ENCODE measurements at regions not wholly inside any gene's neighbourhood (a gene's known extent, or its start where the extent isn't known, plus 50 kb on each side); places are given as distances from the start of the nearest gene placed in this dataset.

DNA sequence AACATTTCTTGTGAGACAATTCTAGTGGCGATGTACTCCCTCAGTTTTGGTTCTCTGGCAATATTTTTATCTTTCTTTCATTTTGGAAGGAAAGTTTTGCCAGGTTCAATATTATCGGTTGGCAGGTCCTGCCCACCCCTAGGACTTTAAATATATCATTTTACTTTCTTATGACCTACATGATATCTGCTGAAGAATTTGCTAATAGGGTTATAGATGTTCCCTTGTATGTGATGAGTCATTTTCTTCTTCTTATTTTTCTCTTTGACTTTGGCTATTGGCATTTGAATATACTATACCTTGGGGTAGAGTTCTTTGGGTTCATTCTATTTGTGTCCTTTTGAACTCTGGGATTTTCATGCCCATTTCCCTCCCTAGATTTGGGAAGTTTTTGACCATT lies 89.7 kb downstream of the GMNC start:
- intact Hi-C loops (cut with DNase I) = no loop called here
- H3K27ac ChIP-seq = no peak overlapping the region
- TF ChIP-seq, protein P1, sequence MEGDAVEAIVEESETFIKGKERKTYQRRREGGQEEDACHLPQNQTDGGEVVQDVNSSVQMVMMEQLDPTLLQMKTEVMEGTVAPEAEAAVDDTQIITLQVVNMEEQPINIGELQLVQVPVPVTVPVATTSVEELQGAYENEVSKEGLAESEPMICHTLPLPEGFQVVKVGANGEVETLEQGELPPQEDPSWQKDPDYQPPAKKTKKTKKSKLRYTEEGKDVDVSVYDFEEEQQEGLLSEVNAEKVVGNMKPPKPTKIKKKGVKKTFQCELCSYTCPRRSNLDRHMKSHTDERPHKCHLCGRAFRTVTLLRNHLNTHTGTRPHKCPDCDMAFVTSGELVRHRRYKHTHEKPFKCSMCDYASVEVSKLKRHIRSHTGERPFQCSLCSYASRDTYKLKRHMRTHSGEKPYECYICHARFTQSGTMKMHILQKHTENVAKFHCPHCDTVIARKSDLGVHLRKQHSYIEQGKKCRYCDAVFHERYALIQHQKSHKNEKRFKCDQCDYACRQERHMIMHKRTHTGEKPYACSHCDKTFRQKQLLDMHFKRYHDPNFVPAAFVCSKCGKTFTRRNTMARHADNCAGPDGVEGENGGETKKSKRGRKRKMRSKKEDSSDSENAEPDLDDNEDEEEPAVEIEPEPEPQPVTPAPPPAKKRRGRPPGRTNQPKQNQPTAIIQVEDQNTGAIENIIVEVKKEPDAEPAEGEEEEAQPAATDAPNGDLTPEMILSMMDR (IDR thresholded peaks at IDR 0.05) = no peak
- H3K4me1 ChIP-seq = no peaks in the 10 kb centered on the region
- DNase-seq (no peak), ATAC-seq (no peak)
- H3K36me3 ChIP-seq = no peaks in the 10 kb centered on the region
- H3K27me3 ChIP-seq (ENCODE audit: low read depth) = no peaks in the 10 kb centered on the region
- no peak overlapping the region for H3K4me3 ChIP-seq
- H3K9me3 ChIP-seq = peaks cover 9% of the 10 kb centered on the region

DNA sequence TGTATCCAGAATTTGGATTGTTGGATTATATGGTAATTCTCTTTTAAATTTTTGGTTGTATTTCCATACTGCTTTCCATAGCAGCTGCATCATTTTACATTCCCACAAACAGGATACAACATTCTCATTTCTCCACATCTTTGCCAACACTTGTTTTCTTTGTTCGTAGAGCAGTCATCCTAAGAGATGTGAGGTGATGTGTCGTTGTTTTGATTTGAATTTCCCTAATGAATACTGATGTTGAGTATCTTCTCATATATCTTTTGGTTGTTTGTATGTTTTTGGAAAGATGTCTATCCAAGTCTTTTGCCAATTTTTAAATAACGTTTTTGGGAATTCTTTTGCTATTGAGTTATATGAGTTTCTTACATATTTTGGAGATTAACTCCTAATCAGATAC lies 93.6 kb downstream of the GMNC start:
- TF ChIP-seq, protein P1 (IDR thresholded peaks at IDR 0.05) = no peak
- H3K36me3 ChIP-seq = no peaks in the 10 kb centered on the region
- DNase-seq = no peak
- no peak for ATAC-seq
- H3K27me3 ChIP-seq (ENCODE audit: low read depth) = no peaks in the 10 kb centered on the region
- H3K27ac ChIP-seq = no peak overlapping the region
- H3K4me1 ChIP-seq = no peaks in the 10 kb centered on the region
- H3K9me3 ChIP-seq = peaks cover 8% of the 10 kb centered on the region
- H3K4me3 ChIP-seq = no peak overlapping the region
- intact Hi-C loops (cut with DNase I) = no loop called here

DNA sequence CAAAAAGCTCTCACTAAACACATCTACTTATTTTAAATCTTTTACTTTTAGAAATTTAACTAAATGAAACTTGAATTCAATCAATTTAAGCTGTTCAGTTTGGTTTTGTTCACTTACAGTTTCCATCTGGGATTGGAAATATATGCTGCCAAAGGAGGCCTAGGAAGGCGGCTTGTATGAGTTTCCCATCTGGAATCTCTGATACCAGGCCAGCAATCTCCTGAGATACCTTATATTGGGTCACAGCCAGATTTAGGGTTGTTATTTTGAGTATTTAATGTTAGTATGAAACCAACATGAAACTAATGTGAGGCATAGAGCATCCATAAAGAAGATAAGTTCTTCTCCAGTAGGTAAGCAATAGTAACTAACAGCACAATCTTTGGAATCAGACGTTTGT lies 94.6 kb downstream of the GMNC start:
- Histone ChIP-seq H3K27ac (no peak overlapping the region), H3K9me3 (peaks cover 3% of the 10 kb centered on the region), H3K27me3 (ENCODE audit: low read depth) (no peaks in the 10 kb centered on the region), H3K4me3 (no peak overlapping the region), H3K4me1 (no peaks in the 10 kb centered on the region), H3K36me3 (no peaks in the 10 kb centered on the region)
- ATAC-seq (no peak), DNase-seq (no peak)
- intact Hi-C loops (cut with DNase I) = no loop called here
- TF ChIP-seq, protein P1 (IDR thresholded peaks at IDR 0.05) = no peak

DNA sequence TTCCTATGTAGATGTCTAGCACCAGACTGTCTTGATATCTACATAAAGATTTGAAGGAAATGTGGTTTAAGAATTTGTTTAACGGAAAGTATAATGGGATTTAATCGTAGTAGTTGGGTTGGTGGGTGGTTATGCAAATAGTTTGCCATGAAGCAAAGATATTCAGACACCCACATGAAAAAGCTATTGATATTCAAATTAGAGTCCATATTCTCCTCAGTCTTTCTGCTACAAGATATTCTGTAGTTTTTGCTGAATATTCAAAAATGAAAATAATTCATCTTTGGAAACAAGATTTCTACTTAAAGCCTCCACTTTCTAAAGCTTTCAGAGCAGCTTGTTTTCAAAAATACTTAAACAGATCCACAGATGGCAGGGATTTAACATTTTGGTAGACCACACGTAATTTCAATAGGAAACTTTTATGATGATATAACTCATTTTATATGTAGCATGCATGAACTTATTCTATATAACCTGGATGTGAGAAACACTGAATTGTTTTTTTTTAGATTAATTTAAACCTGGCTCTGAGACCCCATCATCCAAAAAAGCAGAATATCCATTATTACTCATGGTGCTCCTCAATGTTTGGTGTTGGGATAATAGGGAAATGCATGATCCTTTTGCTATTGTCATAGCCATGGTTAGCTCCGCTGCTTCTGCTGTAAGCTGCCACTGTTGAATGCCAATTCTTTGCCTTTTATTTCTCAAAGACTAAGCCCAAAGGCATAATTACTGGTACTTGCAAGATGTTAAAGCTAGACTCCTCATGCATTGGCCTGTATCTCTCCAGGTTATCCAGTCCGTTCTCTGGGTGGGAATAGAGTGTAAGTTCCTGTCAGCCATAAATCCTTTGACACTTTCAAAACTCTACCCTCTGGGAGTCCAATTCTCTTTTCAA lies 98.0 kb downstream of the GMNC start:
- Histone ChIP-seq H3K4me3 (no peak overlapping the region), H3K27me3 (ENCODE audit: low read depth) (no peaks in the 10 kb centered on the region), H3K36me3 (no peaks in the 10 kb centered on the region), H3K4me1 (no peaks in the 10 kb centered on the region), H3K9me3 (no peaks in the 10 kb centered on the region), H3K27ac (no peak overlapping the region)
- no peak for ATAC-seq
- DNase-seq = no peak
- intact Hi-C loops (cut with DNase I) = no loop called here
- TF ChIP-seq, protein P1 (IDR thresholded peaks at IDR 0.05) = no peak

DNA sequence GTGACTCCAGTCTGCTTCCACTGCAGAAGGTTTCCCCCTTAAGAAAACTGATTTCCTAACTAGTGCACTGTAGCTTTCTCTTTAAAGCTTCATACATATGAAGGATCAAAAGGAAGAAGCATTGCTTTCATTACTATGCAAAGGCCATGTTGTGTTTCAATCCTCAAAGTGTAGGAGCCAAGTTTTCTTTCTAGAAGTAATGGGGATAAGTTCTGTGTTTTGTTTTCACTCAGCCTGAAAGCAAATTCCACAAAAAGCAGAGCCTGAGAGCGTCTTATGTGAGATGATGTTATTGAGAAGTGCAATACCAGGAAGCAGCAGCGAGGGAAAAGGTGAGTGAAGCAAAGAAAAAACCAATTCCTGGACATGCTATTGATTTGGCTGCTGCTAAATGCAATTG lies 99.7 kb downstream of the GMNC start:
- TF ChIP-seq, protein P1 (IDR thresholded peaks at IDR 0.05) = no peak
- H3K27ac ChIP-seq = no peak overlapping the region
- no peaks in the 10 kb centered on the region for H3K36me3 ChIP-seq
- H3K27me3 ChIP-seq (ENCODE audit: low read depth) = no peaks in the 10 kb centered on the region
- no peaks in the 10 kb centered on the region for H3K9me3 ChIP-seq
- no peak for DNase-seq
- no peak for ATAC-seq
- H3K4me1 ChIP-seq = no peaks in the 10 kb centered on the region
- H3K4me3 ChIP-seq = no peak overlapping the region
- intact Hi-C loops (cut with DNase I) = no loop called here

All from lower lobe of right lung (tissue), 2 donors.